ENCODE measurements at regions not wholly inside any gene's neighbourhood (a gene's known extent, or its start where the extent isn't known, plus 50 kb on each side); places are given as distances from the start of the nearest gene placed in this dataset.

GRCh38 chr12:124096109-124096508 lies 123.1 kb downstream of the ZNF664 start:
- TF ChIP-seq, protein P1, sequence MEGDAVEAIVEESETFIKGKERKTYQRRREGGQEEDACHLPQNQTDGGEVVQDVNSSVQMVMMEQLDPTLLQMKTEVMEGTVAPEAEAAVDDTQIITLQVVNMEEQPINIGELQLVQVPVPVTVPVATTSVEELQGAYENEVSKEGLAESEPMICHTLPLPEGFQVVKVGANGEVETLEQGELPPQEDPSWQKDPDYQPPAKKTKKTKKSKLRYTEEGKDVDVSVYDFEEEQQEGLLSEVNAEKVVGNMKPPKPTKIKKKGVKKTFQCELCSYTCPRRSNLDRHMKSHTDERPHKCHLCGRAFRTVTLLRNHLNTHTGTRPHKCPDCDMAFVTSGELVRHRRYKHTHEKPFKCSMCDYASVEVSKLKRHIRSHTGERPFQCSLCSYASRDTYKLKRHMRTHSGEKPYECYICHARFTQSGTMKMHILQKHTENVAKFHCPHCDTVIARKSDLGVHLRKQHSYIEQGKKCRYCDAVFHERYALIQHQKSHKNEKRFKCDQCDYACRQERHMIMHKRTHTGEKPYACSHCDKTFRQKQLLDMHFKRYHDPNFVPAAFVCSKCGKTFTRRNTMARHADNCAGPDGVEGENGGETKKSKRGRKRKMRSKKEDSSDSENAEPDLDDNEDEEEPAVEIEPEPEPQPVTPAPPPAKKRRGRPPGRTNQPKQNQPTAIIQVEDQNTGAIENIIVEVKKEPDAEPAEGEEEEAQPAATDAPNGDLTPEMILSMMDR (conservative IDR thresholded peaks at IDR 0.05; ENCODE audit: low read depth): no peak
- CTCF ChIA-PET: interaction anchor here (0.7 kb wide), 1 partner anchor 66 kb away, joined by 3 read pairs; no protein-coding TSS in a partner anchor
- POLR2A ChIA-PET (ENCODE audit: low non-redundant PET): no interaction called here
- no peak for DNase-seq (ENCODE audit: low spot score)
- H3K27ac ChIP-seq: no peak overlapping the region

GRCh38 chr12:124096869-124097434 lies 123.9 kb downstream of the ZNF664 start:
- no peak overlapping the region for H3K27ac ChIP-seq
- ChIA-PET CTCF (no interaction called here), POLR2A (ENCODE audit: low non-redundant PET) (no interaction called here)
- TF ChIP-seq, protein P1 (conservative IDR thresholded peaks at IDR 0.05; ENCODE audit: low read depth): no peak
- DNase-seq (ENCODE audit: low spot score): no peak

- ChIA-PET CTCF (no interaction called here), POLR2A (ENCODE audit: low non-redundant PET) (no interaction called here)
- TF ChIP-seq, protein P1 (conservative IDR thresholded peaks at IDR 0.05; ENCODE audit: low read depth): no peak
- no peak overlapping the region for H3K27ac ChIP-seq
- no peak for DNase-seq (ENCODE audit: low spot score)
Measured at GRCh38 chr12:124097701-124098100, 124.7 kb downstream of the ZNF664 start.

GRCh38 chr12:124098101-124098757 lies 125.2 kb downstream of the ZNF664 start:
- H3K27ac ChIP-seq: no peak overlapping the region
- ChIA-PET POLR2A (ENCODE audit: low non-redundant PET) (no interaction called here), CTCF (no interaction called here)
- DNase-seq (ENCODE audit: low spot score): no peak
- TF ChIP-seq, protein P1 (conservative IDR thresholded peaks at IDR 0.05; ENCODE audit: low read depth): no peak

DNA sequence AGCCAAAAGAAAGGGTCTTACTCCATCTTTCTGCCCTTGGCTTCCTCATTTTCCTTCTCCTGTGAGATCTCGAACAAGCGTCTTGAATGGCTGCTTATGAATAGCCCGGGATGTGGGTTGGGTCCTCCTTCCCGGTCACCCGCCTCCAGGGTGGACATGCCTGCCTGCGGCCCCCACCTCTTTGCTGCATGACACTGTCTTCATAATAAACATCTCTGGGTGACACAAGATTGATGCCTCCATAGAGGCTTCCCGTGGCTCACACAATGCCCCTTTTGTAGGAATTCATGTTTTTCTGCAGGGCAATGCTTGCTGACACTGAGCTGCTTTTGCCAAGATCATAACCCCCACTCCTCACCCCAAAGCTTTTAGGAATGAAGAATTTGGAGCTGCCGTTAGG lies 125.9 kb downstream of the ZNF664 start:
- no peak for DNase-seq (ENCODE audit: low spot score)
- H3K27ac ChIP-seq: no peak overlapping the region
- TF ChIP-seq, protein P1 (conservative IDR thresholded peaks at IDR 0.05; ENCODE audit: low read depth): no peak
- POLR2A ChIA-PET (ENCODE audit: low non-redundant PET): no interaction called here
- CTCF ChIA-PET: no interaction called here

- ChIA-PET CTCF (no interaction called here), POLR2A (ENCODE audit: low non-redundant PET) (no interaction called here)
- TF ChIP-seq, protein P1 (conservative IDR thresholded peaks at IDR 0.05; ENCODE audit: low read depth): no peak
- no peak for DNase-seq (ENCODE audit: low spot score)
- H3K27ac ChIP-seq: no peak overlapping the region
Measured at GRCh38 chr12:124099661-124100060, 126.6 kb downstream of the ZNF664 start.
